Smooth muscle cell (in vitro differentiated cells): ENCODE measurements at regions not wholly inside any gene's neighbourhood (a gene's known extent, or its start where the extent isn't known, plus 50 kb on each side); places are given as distances from the start of the nearest gene placed in this dataset.

ENCODE experiments used
- DNase-seq: peaks from one replicate; lab custom pipeline; 2025; ENCODE audit not compliant: unreplicated experiment; lab: John Stamatoyannopoulos, UW
- H2AFZ ChIP-seq: fragments of 200-600 bp; sonication (generic); 2 replicates; pipeline ENCODE4 v1.6.0; 2016; ENCODE audit warnings: antibody characterized with exemption, low read depth, mild to moderate bottlenecking
- H3F3A ChIP-seq: fragments of 200-600 bp; sonication (generic); 2 replicates; pipeline ENCODE4 v1.6.0; 2017; ENCODE audit warnings: antibody characterized with exemption, low read depth
- H3K27ac ChIP-seq: fragments of 200-600 bp; sonication (generic); 2 replicates; pipeline ENCODE4 v1.5.1; 2016; ENCODE audit warnings: low read depth, mild to moderate bottlenecking
- H3K27me3 ChIP-seq: fragments of 200-600 bp; sonication (generic); 2 replicates; pipeline ENCODE4 v1.6.1; 2016; ENCODE audit warnings: low read depth, mild to moderate bottlenecking
- H3K36me3 ChIP-seq: fragments of 200-600 bp; sonication (generic); 2 replicates; pipeline ENCODE4 v1.5.1; 2016; ENCODE audit warnings: low read depth
- H3K4me1 ChIP-seq: fragments of 200-600 bp; sonication (generic); 2 replicates; pipeline ENCODE4 v1.5.1; 2016; ENCODE audit warnings: low read depth
- H3K4me2 ChIP-seq: fragments of 200-600 bp; sonication (generic); 2 replicates; pipeline ENCODE4 v1.6.0; 2016; ENCODE audit warnings: mild to moderate bottlenecking
- H3K4me3 ChIP-seq: fragments of 200-600 bp; sonication (generic); 2 replicates; pipeline ENCODE4 v1.5.1; 2016; ENCODE audit warnings: mild to moderate bottlenecking
- H3K79me2 ChIP-seq: fragments of 200-600 bp; sonication (generic); 2 replicates; pipeline ENCODE4 v1.6.0; 2016; ENCODE audit warnings: low read depth, mild to moderate bottlenecking
- H3K9ac ChIP-seq: fragments of 200-600 bp; sonication (generic); 2 replicates; pipeline ENCODE4 v1.6.0; 2016; ENCODE audit warnings: low read depth
- H3K9me3 ChIP-seq: fragments of 200-600 bp; sonication (generic); replicated peaks from 2 replicates; pipeline ENCODE4 v1.5.1; 2016; ENCODE audit warnings: low read depth
- H4K20me1 ChIP-seq: fragments of 200-600 bp; sonication (generic); 2 replicates; pipeline ENCODE4 v1.6.0; 2016; ENCODE audit warnings: low read depth
- WGBS: methylation state at CpG from one replicate; pipeline ENCODE4 v1.1.7; 2016; ENCODE audit warnings: low lambda C conversion rate; 5-methylcytosine and 5-hydroxymethylcytosine counted together
- TF ChIP-seq, protein P1 (sequence below): fragments of 200-600 bp; sonication (generic); IDR thresholded peaks from 2 replicates; pipeline ENCODE4 v1.5.1; 2017; ENCODE audit warnings: borderline replicate concordance, mild to moderate bottlenecking, antibody characterized with exemption; ENCODE audit not compliant: insufficient read depth, poor library complexity, severe bottlenecking

DNA sequence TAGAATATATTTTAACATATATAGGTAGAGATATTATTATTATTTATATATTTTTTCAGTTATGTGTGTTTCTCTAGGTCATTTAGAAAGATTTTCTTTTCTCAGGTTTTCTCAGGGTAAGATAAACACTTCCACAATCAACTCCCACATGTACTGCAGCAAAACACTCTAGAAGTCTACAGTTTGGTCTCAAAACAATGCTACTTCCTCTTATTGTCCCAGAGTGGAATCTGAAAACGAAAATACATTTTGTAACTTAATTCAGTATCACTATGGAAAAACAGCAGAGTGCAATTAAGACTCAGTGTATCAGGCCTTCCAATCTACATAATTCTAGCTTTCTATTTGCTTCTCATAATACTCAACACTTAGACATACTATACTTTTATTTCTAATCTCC, 190.1 kb upstream of the SLC35G4 start:
- no peak overlapping the region for H3K27ac ChIP-seq
- no peaks in the 10 kb centered on the region for H3K27me3 ChIP-seq
- H3K9ac ChIP-seq = no peak overlapping the region
- H3K9me3 ChIP-seq = no peaks in the 10 kb centered on the region
- TF ChIP-seq, protein P1, sequence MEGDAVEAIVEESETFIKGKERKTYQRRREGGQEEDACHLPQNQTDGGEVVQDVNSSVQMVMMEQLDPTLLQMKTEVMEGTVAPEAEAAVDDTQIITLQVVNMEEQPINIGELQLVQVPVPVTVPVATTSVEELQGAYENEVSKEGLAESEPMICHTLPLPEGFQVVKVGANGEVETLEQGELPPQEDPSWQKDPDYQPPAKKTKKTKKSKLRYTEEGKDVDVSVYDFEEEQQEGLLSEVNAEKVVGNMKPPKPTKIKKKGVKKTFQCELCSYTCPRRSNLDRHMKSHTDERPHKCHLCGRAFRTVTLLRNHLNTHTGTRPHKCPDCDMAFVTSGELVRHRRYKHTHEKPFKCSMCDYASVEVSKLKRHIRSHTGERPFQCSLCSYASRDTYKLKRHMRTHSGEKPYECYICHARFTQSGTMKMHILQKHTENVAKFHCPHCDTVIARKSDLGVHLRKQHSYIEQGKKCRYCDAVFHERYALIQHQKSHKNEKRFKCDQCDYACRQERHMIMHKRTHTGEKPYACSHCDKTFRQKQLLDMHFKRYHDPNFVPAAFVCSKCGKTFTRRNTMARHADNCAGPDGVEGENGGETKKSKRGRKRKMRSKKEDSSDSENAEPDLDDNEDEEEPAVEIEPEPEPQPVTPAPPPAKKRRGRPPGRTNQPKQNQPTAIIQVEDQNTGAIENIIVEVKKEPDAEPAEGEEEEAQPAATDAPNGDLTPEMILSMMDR = no peak
- H3K36me3 ChIP-seq = no peaks in the 10 kb centered on the region
- no peaks in the 10 kb centered on the region for H3K4me1 ChIP-seq
- no peaks in the 10 kb centered on the region for H4K20me1 ChIP-seq
- 52% methylated on average over 1 of the region's 1 CpG for WGBS
- H3K4me3 ChIP-seq = no peak overlapping the region
- H3K79me2 ChIP-seq = no peaks in the 10 kb centered on the region
- DNase-seq = no peak
- no peaks in the 10 kb centered on the region for H3F3A ChIP-seq
- H3K4me2 ChIP-seq = no peak overlapping the region
- H2AFZ ChIP-seq = no peak overlapping the region

- TF ChIP-seq, protein P1 = no peak
- H3K4me2 ChIP-seq = no peak overlapping the region
- H3K27me3 ChIP-seq = no peaks in the 10 kb centered on the region
- no peak for DNase-seq
- WGBS = 86% methylated on average over 5 of the region's 5 CpGs
- no peaks in the 10 kb centered on the region for H3F3A ChIP-seq
- no peaks in the 10 kb centered on the region for H3K36me3 ChIP-seq
- H3K4me3 ChIP-seq = no peak overlapping the region
- no peak overlapping the region for H3K9ac ChIP-seq
- no peaks in the 10 kb centered on the region for H3K4me1 ChIP-seq
- H4K20me1 ChIP-seq = no peaks in the 10 kb centered on the region
- H3K79me2 ChIP-seq = no peaks in the 10 kb centered on the region
- H3K9me3 ChIP-seq = no peaks in the 10 kb centered on the region
- no peak overlapping the region for H3K27ac ChIP-seq
- no peak overlapping the region for H2AFZ ChIP-seq
Observed at GRCh38 chr18:11412811-11413210, 196.6 kb upstream of the SLC35G4 start.

- no peak overlapping the region for H3K9ac ChIP-seq
- no peak overlapping the region for H2AFZ ChIP-seq
- no peaks in the 10 kb centered on the region for H3K27me3 ChIP-seq
- H3K9me3 ChIP-seq = no peaks in the 10 kb centered on the region
- no peak overlapping the region for H3K4me2 ChIP-seq
- H3K4me1 ChIP-seq = no peaks in the 10 kb centered on the region
- no peaks in the 10 kb centered on the region for H3K79me2 ChIP-seq
- TF ChIP-seq, protein P1 = no peak
- DNase-seq = no peak
- no peaks in the 10 kb centered on the region for H3F3A ChIP-seq
- H3K27ac ChIP-seq = no peak overlapping the region
- no peaks in the 10 kb centered on the region for H4K20me1 ChIP-seq
- H3K36me3 ChIP-seq = no peaks in the 10 kb centered on the region
- no peak overlapping the region for H3K4me3 ChIP-seq
Observed at GRCh38 chr18:11411048-11411447, 198.3 kb upstream of the SLC35G4 start.

- H3K4me1 ChIP-seq = no peaks in the 10 kb centered on the region
- no peak overlapping the region for H3K9ac ChIP-seq
- 89% methylated on average over 3 of the region's 3 CpGs for WGBS
- no peaks in the 10 kb centered on the region for H3K36me3 ChIP-seq
- no peak overlapping the region for H3K4me2 ChIP-seq
- no peaks in the 10 kb centered on the region for H4K20me1 ChIP-seq
- no peaks in the 10 kb centered on the region for H3K27me3 ChIP-seq
- TF ChIP-seq, protein P1 = no peak
- no peaks in the 10 kb centered on the region for H3K79me2 ChIP-seq
- no peak overlapping the region for H2AFZ ChIP-seq
- no peak overlapping the region for H3K4me3 ChIP-seq
- no peak for DNase-seq
- H3K27ac ChIP-seq = no peak overlapping the region
- H3K9me3 ChIP-seq = no peaks in the 10 kb centered on the region
- H3F3A ChIP-seq = no peaks in the 10 kb centered on the region
Observed at GRCh38 chr18:11408555-11409065, 200.8 kb upstream of the SLC35G4 start.
